HPDE6-E6E7 (cell line): ENCODE measurements at regions not wholly inside any gene's neighbourhood (a gene's known extent, or its start where the extent isn't known, plus 50 kb on each side); places are given as distances from the start of the nearest gene placed in this dataset.
A peak's percentile ranks its signal among the peaks of the same experiment; 100 is the strongest.

Experiments
- DNase-seq: peaks from one replicate; pipeline ENCODE4 v3.0.0; 2011; ENCODE audit warnings: missing footprints; ENCODE audit errors: extremely low spot score

- no peak for DNase-seq
Observed at GRCh38 chr17:12523244-12523643, 142.4 kb upstream of the MYOCD start.

GRCh38 chr17:12528036-12528435 lies 137.7 kb upstream of the MYOCD start:
- DNase-seq = no peak

- DNase-seq = no peak
Observed at GRCh38 chr17:12530161-12530560, 135.5 kb upstream of the MYOCD start.

GRCh38 chr17:12536021-12536420 lies 129.7 kb upstream of the MYOCD start:
- DNase-seq = no peak

- DNase-seq = no peak
Observed at GRCh38 chr17:12536472-12536871, 129.2 kb upstream of the MYOCD start.

- DNase-seq = no peak
Observed at GRCh38 chr17:12537436-12537835, 128.3 kb upstream of the MYOCD start.

- DNase-seq = no peak
Observed at GRCh38 chr17:12538003-12538402, 127.7 kb upstream of the MYOCD start.

- peak; percentile 2 for DNase-seq
Observed at GRCh38 chr17:12545877-12546513, 119.7 kb upstream of the MYOCD start.

- DNase-seq = no peak
Observed at GRCh38 chr17:12546983-12547382, 118.7 kb upstream of the MYOCD start.

- DNase-seq = no peak
Observed at GRCh38 chr17:12547831-12548230, 117.9 kb upstream of the MYOCD start.

- DNase-seq = no peak
Observed at GRCh38 chr17:12548558-12548957, 117.1 kb upstream of the MYOCD start.

GRCh38 chr17:12549499-12550041 lies 116.1 kb upstream of the MYOCD start:
- DNase-seq = no peak

GRCh38 chr17:12553625-12554024 lies 112.1 kb upstream of the MYOCD start:
- no peak for DNase-seq

GRCh38 chr17:12554251-12554650 lies 111.4 kb upstream of the MYOCD start:
- no peak for DNase-seq

- DNase-seq = no peak
Observed at GRCh38 chr17:12566291-12566690, 99.4 kb upstream of the MYOCD start.

- DNase-seq = no peak
Observed at GRCh38 chr17:12567077-12568053, 98.3 kb upstream of the MYOCD start.

- DNase-seq = no peak
Observed at GRCh38 chr17:12568358-12569251, 97.1 kb upstream of the MYOCD start.

- no peak for DNase-seq
Observed at GRCh38 chr17:12571606-12572005, 94.1 kb upstream of the MYOCD start.

- no peak for DNase-seq
Observed at GRCh38 chr17:12574525-12574924, 91.2 kb upstream of the MYOCD start.

- no peak for DNase-seq
Observed at GRCh38 chr17:12575641-12576040, 90.0 kb upstream of the MYOCD start.

GRCh38 chr17:12579288-12579687 lies 86.4 kb upstream of the MYOCD start:
- DNase-seq = no peak

GRCh38 chr17:12580640-12581039 lies 85.0 kb upstream of the MYOCD start:
- DNase-seq = no peak
